Uterus (tissue), 3 donors: ENCODE measurements at regions not wholly inside any gene's neighbourhood (a gene's known extent, or its start where the extent isn't known, plus 50 kb on each side); places are given as distances from the start of the nearest gene placed in this dataset.
"Not testable (repeated sequence)": the region's sequence is repeated elsewhere in the genome, so short reads cannot be mapped to it uniquely, and the experiment has no call there.

ENCODE experiments used
- DNase-seq, 2 donors: peaks; one replicate each; pipeline ENCODE4 v3.0.0-alpha.2; 2019 to 2020
- H3K27ac ChIP-seq, 2 donors: fragments of 200-600 bp; sonication (generic); 1 replicate in 1 of 2; 2 replicates in 1 of 2; pipeline ENCODE4 v1.5.1; 2016 to 2018
- H3K27me3 ChIP-seq, 2 donors: fragments of 200-600 bp; sonication (generic); one replicate each; pipeline ENCODE4 v1.5.1; 2018 to 2019; ENCODE audit warnings: control low read depth in 1 of 2
- H3K36me3 ChIP-seq, 2 donors: fragments of 200-600 bp; sonication (generic); one replicate each; pipeline ENCODE4 v1.5.1; 2019; ENCODE audit warnings: control low read depth in 1 of 2
- H3K4me1 ChIP-seq, 2 donors: fragments of 200-600 bp; sonication (generic); one replicate each; pipeline ENCODE4 v1.5.1; 2018 to 2019; ENCODE audit warnings: control low read depth in 1 of 2
- H3K4me3 ChIP-seq, 2 donors: fragments of 200-600 bp; sonication (generic); 1 replicate in 1 of 2; 2 replicates in 1 of 2; pipeline ENCODE4 v1.5.1; 2018 to 2019; ENCODE audit warnings: mild to moderate bottlenecking in 1 of 2
- H3K9me3 ChIP-seq, 2 donors: fragments of 200-600 bp; sonication (generic); one replicate each; pipeline ENCODE4 v1.5.1; 2019; ENCODE audit warnings: control low read depth in 1 of 2
- POLR2A ChIP-seq, 2 donors: fragments of 450-650 bp; IDR thresholded peaks; one replicate each; pipeline ENCODE4 v1.6.1; 2016; ENCODE audit warnings: antibody characterized with exemption in 2 of 2, mild to moderate bottlenecking in 1 of 2, moderate library complexity in 1 of 2
- intact Hi-C: fragments of 100-400 bp; cut with DNase I; formaldehyde crosslinking; loops from one replicate; pipeline ENCODE4 v1.15.1; 2023; ENCODE audit warnings: low total_unique reads
- TF ChIP-seq, protein P1 (sequence below), 4 experiments: fragments of 200-600 bp in 2 of 4; fragments of 450-650 bp in 2 of 4; sonication (generic) in 2 of 4; IDR thresholded peaks; one replicate each; pipeline ENCODE4 v1.5.1; 2016 to 2019; ENCODE audit warnings: antibody characterized with exemption in 4 of 4, mild to moderate bottlenecking in 2 of 4, moderate library complexity in 1 of 4
- donor health status: DM: yes; HTN: yes; CAD: no.

DNA sequence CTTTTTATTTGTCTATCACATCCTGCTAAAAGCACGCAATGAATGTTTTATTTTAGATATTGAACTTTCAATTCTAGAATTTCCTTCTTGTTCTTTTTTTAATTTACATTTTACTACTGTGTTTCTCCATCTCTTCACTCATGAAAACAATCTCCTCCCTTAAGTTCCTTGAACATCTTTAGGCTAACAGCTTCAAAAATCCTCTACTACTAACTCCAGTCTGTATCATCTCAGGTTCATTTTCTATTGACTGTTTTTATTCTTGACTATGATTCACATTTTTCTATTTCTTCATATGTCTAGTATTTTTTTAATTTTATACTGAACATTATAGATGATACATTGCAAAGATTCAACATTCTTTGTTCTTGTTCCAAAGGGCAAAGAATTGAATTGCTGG is 79.2 kb upstream of the NCK2 start:
- TF ChIP-seq, protein P1, sequence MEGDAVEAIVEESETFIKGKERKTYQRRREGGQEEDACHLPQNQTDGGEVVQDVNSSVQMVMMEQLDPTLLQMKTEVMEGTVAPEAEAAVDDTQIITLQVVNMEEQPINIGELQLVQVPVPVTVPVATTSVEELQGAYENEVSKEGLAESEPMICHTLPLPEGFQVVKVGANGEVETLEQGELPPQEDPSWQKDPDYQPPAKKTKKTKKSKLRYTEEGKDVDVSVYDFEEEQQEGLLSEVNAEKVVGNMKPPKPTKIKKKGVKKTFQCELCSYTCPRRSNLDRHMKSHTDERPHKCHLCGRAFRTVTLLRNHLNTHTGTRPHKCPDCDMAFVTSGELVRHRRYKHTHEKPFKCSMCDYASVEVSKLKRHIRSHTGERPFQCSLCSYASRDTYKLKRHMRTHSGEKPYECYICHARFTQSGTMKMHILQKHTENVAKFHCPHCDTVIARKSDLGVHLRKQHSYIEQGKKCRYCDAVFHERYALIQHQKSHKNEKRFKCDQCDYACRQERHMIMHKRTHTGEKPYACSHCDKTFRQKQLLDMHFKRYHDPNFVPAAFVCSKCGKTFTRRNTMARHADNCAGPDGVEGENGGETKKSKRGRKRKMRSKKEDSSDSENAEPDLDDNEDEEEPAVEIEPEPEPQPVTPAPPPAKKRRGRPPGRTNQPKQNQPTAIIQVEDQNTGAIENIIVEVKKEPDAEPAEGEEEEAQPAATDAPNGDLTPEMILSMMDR (IDR thresholded peaks at IDR 0.05) = no peak
- TF ChIP-seq POLR2A (IDR thresholded peaks at IDR 0.05) = no peak
- Histone ChIP-seq H3K36me3 (no peaks in the 10 kb centered on the region), H3K27me3 (no peaks in the 10 kb centered on the region), H3K9me3 (peaks cover 0 to 6% of the 10 kb centered on the region in 2 donors), H3K4me1 (no peaks in the 10 kb centered on the region), H3K4me3 (no peak overlapping the region), H3K27ac (no peak overlapping the region)
- no peak for DNase-seq
- intact Hi-C loops = no loop called here

DNA sequence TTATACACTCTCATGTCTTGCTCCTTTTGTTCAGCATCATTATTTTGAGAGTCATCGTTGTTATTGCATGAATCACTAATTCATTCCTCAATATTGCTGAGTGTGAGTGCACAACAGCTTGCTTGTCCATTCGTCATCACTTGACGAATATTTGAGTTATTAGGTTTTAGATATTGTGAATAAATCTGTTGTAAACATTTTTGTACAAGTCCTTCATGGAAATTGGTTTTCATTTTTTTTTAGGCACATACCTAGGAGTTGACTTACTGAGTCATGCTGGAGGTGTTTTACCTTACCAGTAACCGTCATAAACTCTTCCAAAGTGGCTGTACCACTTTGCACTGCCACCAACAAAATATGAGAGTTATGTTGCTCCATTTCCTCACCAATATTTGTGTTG is 84.2 kb upstream of the NCK2 start:
- TF ChIP-seq, protein P1 (IDR thresholded peaks at IDR 0.05) = no peak
- no peak for TF ChIP-seq POLR2A (IDR thresholded peaks at IDR 0.05)
- no peak for DNase-seq
- H3K4me1 ChIP-seq = no peaks in the 10 kb centered on the region
- intact Hi-C loops = no loop called here
- H3K36me3 ChIP-seq = no peaks in the 10 kb centered on the region
- H3K4me3 ChIP-seq = no peak overlapping the region
- no peak overlapping the region for H3K27ac ChIP-seq
- no peaks in the 10 kb centered on the region for H3K27me3 ChIP-seq
- peaks cover 0 to 6% of the 10 kb centered on the region in 2 donors for H3K9me3 ChIP-seq

GRCh38 chr2:105655723-105656606 is 88.7 kb upstream of the NCK2 start:
- intact Hi-C loops, H3K36me3 ChIP-seq, DNase-seq, H3K4me1 ChIP-seq, H3K27ac ChIP-seq, H3K9me3 ChIP-seq, H3K4me3 ChIP-seq, H3K27me3 ChIP-seq: not testable (repeated sequence)

GRCh38 chr2:105655244-105655643 is 89.5 kb upstream of the NCK2 start:
- intact Hi-C loops = no loop called here
- no peak overlapping the region for H3K27ac ChIP-seq
- H3K4me3 ChIP-seq = no peak overlapping the region
- H3K9me3 ChIP-seq = no peaks in the 10 kb centered on the region
- H3K36me3 ChIP-seq = no peaks in the 10 kb centered on the region
- no peak for DNase-seq
- no peaks in the 10 kb centered on the region for H3K4me1 ChIP-seq
- H3K27me3 ChIP-seq = no peaks in the 10 kb centered on the region
- TF ChIP-seq POLR2A (IDR thresholded peaks at IDR 0.05) = no peak
- TF ChIP-seq, protein P1 (IDR thresholded peaks at IDR 0.05) = no peak

DNA sequence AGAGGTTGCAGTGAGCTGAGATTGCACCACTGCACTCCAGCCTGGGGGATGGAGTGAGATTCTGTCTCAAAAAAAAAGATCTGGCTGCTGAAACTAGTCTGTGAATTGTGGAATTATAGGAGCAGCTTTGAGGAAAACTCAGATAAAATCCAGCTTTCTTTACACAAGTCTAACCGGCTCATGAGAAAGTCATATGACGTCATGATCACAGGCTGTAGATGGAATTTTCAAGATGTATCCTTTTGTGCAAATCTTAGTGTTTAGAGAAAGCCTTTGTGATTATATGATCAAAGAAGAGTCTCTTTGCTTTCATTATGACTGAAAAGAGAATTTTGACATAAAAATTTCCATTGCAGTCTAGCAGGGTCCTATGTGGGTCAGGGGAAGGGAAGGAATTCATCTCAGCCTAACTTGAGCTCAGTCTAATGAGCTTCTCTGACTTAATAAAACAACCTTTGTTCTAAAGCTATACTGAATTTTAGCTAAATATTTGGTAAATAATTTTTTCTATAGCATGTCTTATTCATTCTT is 90.2 kb upstream of the NCK2 start:
- no peaks in the 10 kb centered on the region for H3K4me1 ChIP-seq
- H3K36me3 ChIP-seq = no peaks in the 10 kb centered on the region
- intact Hi-C loops = no loop called here
- no peak for DNase-seq
- H3K4me3 ChIP-seq = no peak overlapping the region
- no peaks in the 10 kb centered on the region for H3K9me3 ChIP-seq
- TF ChIP-seq, protein P1 (IDR thresholded peaks at IDR 0.05) = no peak
- no peak for TF ChIP-seq POLR2A (IDR thresholded peaks at IDR 0.05)
- no peaks in the 10 kb centered on the region for H3K27me3 ChIP-seq
- no peak overlapping the region for H3K27ac ChIP-seq
